NCI-H748 (cell line): ENCODE measurements at regions not wholly inside any gene's neighbourhood (a gene's known extent, or its start where the extent isn't known, plus 50 kb on each side); places are given as distances from the start of the nearest gene placed in this dataset.

ENCODE experiments used
- DNase-seq: peaks from one replicate; lab custom pipeline; 2025; ENCODE audit not compliant: unreplicated experiment; lab: John Stamatoyannopoulos, UW

DNA sequence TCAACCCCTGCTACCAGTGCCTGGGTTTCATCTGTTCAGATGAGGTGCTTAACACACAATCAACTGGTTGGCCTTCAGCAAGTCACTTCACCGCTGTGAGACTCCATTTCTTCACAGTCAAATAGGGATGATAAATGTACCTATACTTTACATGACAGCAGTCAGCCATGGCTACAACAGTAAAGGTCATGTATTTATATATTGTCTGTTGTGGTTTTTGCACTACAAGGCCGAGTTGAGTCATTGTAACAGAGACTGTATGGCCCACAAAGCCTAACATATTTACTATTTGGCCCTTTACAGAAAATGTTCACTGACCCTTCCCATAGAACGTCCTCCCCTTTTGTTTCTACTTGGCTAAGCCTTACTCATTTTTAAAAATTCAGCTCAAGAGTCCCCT is 404.6 kb upstream of the F9 start:
- DNase-seq: no peak

DNA sequence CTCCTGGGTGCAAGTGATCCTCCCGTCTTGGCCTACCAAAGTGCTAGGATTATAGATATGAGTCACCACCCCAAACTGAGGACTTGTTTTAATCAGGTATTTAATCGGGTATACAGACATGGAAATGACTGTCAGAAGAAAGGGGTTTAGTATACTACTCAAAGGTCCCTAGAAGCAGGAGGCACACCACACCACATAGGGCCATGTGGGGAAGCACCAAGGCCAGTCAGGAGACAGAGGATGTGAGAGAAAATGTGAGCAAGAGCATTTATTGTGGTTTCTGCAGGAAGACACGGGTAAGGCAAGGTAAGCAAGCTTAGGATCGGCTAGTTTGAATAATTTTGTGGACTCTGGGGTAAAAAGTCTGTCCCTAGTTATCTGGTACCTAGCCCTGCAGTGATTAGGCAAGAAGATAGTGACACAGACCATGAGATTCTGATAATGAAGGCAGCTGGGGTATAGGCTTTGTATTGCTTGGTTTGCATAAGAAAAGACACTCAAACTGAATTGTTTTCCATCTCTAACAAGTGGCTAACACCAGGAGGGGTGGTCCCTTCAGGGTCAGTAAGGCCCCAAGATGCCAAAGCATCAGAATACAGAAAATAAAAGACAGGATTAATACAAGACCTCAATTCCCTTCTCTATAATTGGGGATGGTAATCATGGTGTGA is 408.8 kb upstream of the F9 start:
- DNase-seq: no peak

DNA sequence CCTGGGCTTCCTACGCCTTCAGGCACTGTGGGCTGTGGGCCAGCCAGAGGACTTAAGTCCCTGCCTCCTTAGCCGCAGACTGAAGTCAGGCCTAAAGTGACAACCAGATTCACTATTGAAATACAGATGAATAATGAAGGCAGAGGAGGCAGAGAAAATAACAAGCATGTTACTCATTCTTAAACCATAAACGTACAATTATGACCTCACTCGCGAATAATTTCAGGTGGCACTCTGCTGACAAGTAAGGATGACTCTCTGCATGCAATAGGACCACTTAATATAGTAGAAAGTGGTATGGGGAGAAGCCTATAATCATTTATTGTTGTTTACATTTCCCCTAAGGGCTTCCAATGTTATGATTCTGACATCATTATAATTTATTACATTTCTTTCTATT is 409.2 kb upstream of the FGF13 start:
- no peak for DNase-seq

DNA sequence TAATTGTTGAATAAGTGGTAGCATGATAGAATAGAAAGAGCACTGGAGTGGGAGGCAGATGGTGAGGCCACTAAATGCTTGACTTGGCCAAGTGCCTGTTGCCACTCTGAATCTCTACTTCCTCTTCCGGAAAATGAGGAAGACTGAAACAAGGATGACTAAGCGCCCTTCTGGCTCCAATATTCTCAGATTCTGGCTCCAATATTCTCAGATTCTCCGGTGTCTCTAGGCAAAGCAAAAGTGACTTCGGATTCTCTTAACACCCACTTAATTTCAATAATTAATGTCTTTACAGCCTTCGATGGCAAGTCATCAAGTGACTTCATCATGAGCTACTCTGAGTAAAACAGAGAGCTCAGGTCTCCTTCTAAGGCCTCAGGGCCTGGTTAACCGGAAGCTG is 402.2 kb upstream of the FGF13 start:
- DNase-seq: no peak

DNA sequence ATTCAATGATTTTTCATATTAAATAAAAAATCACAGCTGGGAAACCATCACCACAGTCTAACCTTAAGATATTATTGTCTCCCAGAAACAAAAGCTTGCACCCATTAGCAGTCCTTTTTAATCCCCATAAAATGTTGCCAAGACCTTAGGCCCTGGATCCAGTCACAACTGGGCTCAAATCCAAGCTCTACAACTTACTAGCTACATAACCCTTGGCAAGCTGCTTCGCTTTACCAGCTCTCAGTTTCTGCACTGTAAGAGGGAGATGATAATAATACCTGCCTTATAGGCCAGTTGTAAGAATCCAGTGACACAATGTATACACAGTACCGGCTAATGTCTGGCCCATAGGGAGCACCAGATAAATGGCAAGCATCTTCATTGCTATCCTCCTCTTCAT is 400.9 kb upstream of the FGF13 start:
- no peak for DNase-seq

DNA sequence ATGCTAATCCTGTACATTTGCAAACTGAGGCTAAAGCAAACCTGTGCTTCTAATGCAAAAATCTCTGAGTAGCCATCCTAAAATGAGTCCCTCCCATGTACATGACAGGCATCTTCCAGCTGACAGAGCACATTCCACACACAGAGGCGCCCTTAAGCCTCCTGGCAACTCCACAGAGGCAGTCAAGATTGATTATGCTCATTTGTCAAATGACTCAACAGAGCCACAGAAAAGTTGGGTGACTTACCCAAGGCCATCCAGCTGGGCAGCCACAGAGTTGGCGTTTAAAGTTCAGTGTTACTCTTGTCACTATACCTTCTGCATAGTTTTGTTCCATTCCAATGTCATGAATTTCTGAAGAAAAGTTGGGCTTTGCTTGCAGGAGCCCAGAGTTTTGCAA is 394.6 kb upstream of the FGF13 start:
- DNase-seq: no peak

DNA sequence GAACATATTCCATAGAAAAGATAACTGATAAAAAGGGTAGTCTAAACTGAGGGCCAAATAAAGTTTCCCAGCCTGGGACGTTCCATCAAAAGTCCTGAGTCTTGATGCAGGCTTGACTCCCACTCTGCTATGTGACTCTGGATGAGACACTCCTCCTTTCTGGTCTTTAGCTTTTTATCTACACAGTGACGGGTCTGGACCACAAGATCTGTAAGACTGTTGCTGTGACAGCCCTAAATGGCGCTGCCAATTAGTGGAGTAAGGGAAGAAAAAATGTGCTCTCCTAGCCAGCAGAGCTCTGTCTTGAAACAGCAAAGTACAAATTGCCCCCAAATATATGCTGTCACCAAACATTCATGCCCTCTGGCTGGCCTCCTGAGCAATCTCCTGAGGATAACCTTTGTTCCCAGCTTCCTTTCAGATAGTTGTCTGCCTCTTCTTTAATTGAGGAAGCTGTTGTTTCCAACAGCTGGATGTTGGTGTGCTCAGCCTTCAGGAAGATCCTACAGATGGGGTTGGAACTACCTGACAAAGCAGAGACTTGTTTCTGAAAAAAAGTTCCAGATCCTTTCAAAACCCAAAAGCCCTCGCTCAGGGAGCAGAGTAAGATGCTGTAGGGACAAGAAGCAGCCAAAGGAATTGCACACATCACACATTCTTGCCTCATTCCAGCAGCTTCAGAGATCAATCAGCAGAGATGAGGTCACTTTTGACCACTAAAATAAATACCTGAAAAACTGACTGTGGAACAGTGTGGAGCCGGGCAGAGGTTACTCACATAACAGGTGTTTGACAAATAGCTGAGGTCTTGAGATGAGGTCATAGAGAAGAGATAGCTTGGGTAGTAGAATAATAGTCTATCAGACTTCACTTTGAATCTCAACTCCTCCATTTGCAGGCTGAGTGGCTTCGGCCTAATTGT is 383.4 kb upstream of the FGF13 start:
- no peak for DNase-seq

DNA sequence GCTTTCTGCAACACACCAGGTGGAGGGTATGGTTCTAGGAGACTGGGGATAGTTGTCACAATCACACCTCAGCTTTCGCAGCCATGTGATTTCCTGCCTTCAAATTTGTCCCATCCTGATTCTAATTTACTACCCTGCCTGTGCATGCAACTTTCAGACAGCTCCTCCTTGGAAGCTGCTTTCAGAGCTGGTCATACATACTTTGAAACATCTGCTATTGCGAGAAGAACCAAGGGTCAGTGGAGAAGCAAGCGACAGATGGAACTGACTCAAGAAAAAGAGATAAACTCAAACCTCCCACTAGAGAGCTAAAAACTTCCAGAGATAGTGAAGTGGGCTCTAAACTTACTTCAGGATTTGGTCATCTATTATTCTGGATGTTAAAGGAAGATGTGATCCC is 381.7 kb upstream of the FGF13 start:
- DNase-seq: no peak

DNA sequence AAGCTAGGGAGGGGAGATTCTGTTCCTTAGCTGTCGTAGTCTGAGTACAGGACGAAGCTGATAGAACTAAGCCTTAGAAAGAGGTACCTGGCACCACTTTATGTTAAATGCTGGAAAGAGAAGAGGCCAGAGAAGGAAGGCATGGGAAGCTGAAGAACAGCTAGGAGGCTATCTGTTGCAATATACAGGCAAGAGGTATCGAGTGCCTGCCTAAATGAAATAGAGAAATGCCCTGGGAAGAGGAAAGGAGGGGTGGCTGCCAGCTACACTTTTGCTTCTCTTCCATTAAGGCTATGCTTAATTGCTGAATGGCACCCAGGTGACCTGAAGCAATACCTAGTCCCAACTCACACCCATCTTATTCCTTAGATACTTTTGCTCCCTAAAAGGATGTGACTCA is 380.4 kb upstream of the FGF13 start:
- DNase-seq: no peak

DNA sequence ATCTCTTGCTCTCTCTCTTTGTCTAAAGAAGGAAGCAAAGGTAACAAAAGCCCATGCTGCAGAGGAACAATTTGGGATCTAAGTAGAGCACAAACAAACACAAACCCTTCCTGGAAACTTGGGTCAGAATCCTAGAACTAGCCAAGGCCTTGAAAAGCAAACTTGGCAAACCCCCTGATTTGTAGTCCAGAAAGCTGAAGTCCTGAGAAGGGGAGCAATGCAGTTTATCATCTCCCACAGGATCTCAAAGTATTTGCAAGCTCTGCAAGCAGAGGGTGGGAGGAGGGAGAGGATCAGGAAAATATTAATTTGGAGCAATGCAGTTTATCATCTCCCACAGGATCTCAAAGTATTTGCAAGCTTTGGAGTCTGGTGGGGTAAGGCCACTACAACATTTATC is 379.5 kb upstream of the FGF13 start:
- no peak for DNase-seq

DNA sequence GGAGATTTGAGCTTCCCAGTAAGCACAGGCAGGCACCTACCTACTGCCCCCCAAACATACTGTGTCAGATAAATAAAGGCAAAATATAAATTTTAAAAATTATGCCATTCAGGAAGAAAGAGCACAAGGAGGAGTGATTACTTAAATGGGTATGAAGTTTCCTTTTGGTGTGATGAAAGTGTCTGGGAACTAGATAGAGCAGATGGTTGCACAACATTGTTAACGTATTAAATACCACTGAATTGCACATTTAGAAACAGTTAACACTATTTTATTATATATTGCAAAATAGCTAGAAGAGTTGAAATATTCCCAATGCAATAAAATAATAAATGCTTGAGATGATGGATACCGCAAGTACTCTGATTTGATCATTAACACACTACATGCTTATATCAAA is 374.7 kb upstream of the FGF13 start:
- DNase-seq: no peak

DNA sequence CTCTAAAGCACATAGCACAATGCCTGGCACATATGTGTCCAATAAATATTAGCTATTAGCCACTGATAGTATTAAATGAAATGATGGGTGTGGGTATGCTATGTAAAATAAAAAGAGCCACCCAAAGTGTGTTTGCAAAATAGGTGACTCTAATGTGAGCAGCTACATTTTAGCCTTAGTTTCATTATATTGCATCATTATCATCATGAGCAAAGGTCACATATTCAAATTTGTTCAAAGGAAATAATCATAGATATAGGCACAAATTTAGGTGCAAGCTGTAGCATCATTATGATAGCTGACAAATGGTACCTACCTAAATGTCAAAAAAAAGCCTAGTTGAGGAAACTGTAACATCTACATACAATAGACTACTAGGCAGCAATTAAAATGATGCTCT is 373.9 kb upstream of the FGF13 start:
- no peak for DNase-seq

DNA sequence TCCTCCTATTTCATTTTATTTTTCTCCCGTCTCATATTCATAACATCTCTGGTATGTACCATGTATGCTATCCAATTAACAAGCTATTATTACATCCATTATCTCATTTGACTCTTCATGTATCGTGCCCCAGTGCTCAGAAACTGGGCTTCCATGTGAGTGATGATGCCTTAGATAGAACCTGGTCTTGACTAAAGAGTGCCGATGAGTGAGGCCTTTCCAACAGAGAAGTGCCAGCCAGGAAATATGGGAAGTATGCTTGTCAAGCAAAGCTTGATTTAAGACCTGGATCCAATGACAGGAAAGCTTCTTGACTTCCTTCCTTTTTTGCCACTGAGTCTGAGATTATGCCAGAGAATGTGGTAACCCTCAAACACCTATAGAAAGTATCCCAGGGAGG is 371.7 kb upstream of the FGF13 start:
- no peak for DNase-seq

DNA sequence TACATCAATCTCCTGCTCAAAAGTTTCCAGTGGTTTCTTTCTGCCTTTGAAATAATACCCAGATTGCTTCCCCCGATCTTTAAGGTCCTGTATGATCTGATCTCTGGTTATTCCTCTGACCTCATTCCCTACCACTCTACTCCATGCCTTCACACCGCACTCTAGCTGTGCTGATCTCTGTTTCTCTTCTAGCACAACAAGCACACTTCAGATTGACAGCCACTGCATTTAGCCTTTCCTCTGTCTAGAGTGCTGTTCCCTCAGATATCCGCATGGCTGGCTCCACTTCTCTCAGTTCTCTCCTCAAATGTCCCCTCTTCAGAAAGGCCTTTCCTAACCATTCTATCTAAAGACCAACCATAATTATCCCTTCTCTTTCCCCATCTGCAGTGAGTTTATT is 370.4 kb upstream of the FGF13 start:
- no peak for DNase-seq

DNA sequence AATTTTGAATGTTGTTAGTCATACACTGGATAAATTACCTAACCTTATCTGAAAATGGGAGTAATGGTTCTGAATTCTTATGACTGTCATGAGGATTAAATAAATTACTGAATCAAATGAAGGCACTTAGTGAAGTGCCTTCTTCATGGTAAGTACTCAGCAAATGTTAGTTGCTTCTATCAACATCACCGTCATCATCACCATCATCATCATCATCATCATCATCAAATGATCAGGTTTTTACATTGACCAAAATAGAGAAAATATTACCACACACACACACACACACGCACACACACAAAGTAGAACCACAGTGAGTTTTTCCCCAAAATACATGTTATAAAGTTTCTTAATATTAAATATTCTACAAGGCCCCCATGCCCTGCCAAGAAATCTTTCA is 368.3 kb upstream of the FGF13 start:
- DNase-seq: no peak

DNA sequence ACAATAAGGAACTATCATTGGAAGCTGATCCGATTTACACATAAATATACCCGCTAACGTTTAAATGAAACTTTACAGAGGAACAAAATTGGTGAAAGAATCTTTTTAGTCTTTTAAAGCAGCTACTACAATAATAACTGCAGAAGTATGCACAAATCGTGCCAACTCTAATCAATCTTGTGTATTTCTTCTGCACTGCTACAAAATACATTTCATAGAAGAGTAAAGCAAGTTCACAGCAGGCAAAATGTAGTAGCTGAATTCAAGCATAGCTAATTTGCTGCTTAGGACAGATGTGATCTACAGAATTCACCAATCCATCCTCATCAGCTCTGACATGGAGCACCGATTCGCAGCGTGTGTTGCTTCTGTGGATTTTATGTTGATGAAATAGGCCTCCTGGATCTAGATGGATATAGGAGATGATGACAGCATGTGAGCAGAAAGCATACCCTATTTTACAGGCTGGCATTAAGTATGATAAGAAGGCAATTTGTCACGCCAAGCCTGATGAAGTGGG is 367.3 kb upstream of the FGF13 start:
- DNase-seq: no peak

DNA sequence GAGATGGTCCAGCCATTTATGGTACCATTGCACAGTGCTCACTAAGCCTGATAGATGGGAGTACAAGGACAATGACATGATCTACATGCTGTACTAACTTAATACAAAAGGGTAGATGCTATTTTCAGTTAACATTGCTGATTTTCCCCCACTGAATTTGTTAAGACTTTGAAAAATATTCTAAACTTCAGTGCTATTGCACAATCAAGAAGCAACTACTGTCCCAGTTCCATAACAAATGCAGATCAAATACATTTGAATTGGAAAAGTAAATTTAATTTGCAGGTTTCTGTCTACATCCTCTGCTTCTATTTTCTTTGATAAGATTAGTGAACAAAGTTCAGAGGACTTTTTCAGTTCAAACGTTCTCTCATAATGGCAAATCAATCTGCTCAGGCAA is 366.8 kb upstream of the FGF13 start:
- no peak for DNase-seq

DNA sequence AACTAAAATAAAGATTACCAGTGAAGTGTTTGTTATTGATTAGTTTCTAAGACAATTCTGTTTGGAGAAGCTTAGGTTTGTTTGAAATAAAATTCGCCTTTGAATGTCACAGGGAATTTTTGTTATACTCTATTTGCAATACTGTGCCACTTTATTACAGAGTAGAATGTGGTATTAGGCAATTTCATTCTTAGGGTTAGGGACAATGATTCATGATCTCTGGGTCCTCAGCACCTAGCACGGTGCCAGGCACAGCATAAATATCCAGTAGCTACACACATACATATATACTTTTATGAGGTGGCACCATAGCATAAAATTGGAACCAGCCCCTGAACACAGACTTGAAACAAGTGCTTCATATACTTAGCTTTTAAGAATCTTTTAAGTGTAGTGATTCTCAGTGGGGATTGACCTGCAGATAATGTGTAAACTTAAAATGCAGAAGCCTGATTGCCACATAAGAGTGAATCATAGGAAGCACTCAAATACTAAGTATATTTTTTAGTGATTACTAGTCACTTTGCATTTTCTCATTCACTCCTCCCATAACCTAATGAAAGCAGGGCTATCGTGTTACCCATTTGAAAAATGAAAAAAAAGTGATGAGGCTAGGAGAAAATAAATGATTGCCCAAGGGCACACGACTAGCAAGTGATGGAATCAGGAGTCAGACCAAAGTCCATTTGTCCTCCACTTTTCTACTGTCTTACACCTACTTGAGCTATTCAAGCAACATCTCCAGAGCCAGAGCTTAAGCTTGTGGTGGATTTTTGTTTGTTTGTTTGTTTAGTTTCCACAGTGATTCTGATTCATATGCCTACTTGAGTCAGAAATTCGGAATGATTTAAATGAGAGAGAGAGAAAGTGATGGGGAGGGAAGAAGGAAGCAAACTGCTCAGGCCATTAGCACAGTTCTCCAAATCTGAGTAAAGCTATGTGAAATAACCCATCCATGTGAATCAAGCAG is 366.0 kb upstream of the FGF13 start:
- DNase-seq: no peak

DNA sequence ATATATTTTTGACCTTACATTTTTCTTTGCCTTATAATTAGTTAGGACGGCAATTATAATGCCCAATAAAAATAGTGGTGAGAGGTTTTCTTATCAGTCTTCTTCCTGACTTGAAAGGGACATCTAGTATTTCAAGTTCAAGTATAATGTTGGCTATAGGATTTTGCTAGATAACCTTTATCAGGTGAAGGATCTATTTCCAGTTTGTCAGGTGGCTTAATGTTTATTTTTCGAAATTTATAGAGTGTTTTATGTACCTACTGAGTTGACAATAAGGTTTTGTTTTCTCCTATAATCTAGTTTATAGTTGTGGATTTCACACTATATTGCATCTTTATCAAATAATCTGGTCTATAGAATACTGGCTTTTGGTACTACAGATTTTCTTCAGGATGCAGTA is 351.8 kb upstream of the FGF13 start:
- no peak for DNase-seq

DNA sequence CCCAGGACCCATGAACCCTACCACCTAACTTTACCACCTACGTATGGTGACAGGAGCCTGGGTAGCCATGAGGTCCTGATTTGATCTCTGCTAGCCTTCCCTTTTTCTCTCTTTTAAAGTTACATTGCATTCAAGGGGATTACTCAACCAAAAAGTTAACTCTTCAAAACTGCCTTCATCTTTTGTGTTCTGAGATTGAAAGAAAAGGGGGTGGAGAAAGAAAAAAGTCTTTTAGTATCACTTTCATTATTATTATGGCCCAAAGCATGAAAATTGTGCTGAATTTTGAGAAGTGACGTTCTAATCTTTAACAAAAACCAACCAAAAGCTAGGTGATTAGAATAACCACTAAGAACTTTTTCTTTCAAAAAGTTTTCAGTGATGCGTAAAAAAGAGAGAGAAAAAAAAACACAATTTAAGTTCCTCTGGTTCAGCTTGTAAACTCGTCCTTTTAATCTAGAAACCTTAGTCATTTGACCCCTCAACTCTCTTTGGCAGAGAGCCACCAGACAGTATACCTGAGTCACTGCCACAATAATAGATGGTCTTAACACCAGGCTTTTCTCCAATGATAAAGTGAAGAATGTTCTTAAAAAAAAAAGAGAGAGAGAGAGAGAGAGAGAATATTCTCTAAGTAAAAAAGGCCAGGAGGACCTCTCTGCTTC is 347.4 kb upstream of the FGF13 start:
- no peak for DNase-seq

DNA sequence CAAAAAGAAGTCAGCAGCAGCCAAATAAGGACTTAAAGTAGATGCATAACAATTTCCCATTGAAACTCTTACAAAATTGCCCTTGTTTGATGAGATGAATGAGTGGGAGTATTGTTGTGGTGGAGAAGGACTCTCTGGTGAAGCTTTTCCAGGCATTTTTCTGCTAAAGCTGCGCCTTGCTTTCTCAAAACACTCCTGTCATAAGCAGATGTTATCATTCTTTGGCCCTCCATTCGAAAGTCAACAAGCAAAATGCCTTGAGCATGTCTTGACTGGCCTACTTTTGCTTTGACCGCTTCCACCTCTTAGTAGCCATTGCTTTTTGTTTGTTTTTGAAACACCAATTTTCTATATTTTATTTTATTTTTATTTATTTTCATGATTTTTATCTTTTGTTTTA is 340.9 kb upstream of the FGF13 start:
- DNase-seq: no peak
